ENCODE measurements at regions not wholly inside any gene's neighbourhood (a gene's known extent, or its start where the extent isn't known, plus 50 kb on each side); places are given as distances from the start of the nearest gene placed in this dataset.
"Not testable (repeated sequence)": the region's sequence is repeated elsewhere in the genome, so short reads cannot be mapped to it uniquely, and the experiment has no call there.

GRCh38 chr13:64088491-64088890, 2672.8 kb upstream of the PCDH20 start:
- TF ChIP-seq CTCF (conservative IDR thresholded peaks at IDR 0.05; ENCODE audit: low read depth, low read length), result no peak
- DNase-seq (ENCODE audit: low read depth), result no peak
- no peak overlapping the region for H3K4me3 ChIP-seq (ENCODE audit: low read depth, low read length)

GRCh38 chr13:64087624-64088023, 2672.0 kb upstream of the PCDH20 start:
- TF ChIP-seq CTCF (conservative IDR thresholded peaks at IDR 0.05; ENCODE audit: low read depth, low read length), result no peak
- no peak for DNase-seq (ENCODE audit: low read depth)
- no peak overlapping the region for H3K4me3 ChIP-seq (ENCODE audit: low read depth, low read length)

- no peak for DNase-seq (ENCODE audit: low read depth)
- no peak overlapping the region for H3K4me3 ChIP-seq (ENCODE audit: low read depth, low read length)
- TF ChIP-seq CTCF (conservative IDR thresholded peaks at IDR 0.05; ENCODE audit: low read depth, low read length), result no peak
These were observed 2668.2 kb upstream of the PCDH20 start for GRCh38 chr13:64083811-64084210.

- no peak for DNase-seq (ENCODE audit: low read depth)
- no peak for TF ChIP-seq CTCF (conservative IDR thresholded peaks at IDR 0.05; ENCODE audit: low read depth, low read length)
- no peak overlapping the region for H3K4me3 ChIP-seq (ENCODE audit: low read depth, low read length)
These were observed 2667.7 kb upstream of the PCDH20 start for GRCh38 chr13:64083396-64083795.

- TF ChIP-seq CTCF (conservative IDR thresholded peaks at IDR 0.05; ENCODE audit: low read depth, low read length), result no peak
- H3K4me3 ChIP-seq (ENCODE audit: low read depth, low read length), result no peak overlapping the region
- DNase-seq (ENCODE audit: low read depth), result no peak
These were observed 2662.9 kb upstream of the PCDH20 start for GRCh38 chr13:64078480-64078936.

GRCh38 chr13:64078025-64078424, 2662.4 kb upstream of the PCDH20 start:
- H3K4me3 ChIP-seq (ENCODE audit: low read depth, low read length), result no peak overlapping the region
- DNase-seq (ENCODE audit: low read depth), result no peak
- TF ChIP-seq CTCF (conservative IDR thresholded peaks at IDR 0.05; ENCODE audit: low read depth, low read length), result no peak

GRCh38 chr13:64077132-64077835, 2661.6 kb upstream of the PCDH20 start:
- DNase-seq (ENCODE audit: low read depth); H3K4me3 ChIP-seq (ENCODE audit: low read depth, low read length): not testable (repeated sequence)
